HepG2 (cell line): ENCODE measurements at regions not wholly inside any gene's neighbourhood (a gene's known extent, or its start where the extent isn't known, plus 50 kb on each side); places are given as distances from the start of the nearest gene placed in this dataset.

Experiments used
- FOXA1 ChIP-seq, 2 experiments: fragments of 450-650 bp in 1 of 2; sonication (generic) in 1 of 2; formaldehyde crosslinking in 1 of 2; IDR thresholded peaks; 2 replicates each; pipeline versions ENCODE4 v1.4.0 to v1.6.1; 2016 to 2020; ENCODE audit warnings: missing genetic modification reagents in 1 of 2
- ZFX ChIP-seq: sonication (generic); formaldehyde crosslinking; IDR thresholded peaks from 2 replicates; pipeline ENCODE4 v1.4.0; 2020; ENCODE audit warnings: mild to moderate bottlenecking, low read depth, missing genetic modification reagents, moderate library complexity
- TF ChIP-seq, protein P1 (sequence below): sonication (generic); formaldehyde crosslinking; IDR thresholded peaks from 2 replicates; pipeline ENCODE4 v1.4.0; 2020; ENCODE audit warnings: missing genetic modification reagents

DNA sequence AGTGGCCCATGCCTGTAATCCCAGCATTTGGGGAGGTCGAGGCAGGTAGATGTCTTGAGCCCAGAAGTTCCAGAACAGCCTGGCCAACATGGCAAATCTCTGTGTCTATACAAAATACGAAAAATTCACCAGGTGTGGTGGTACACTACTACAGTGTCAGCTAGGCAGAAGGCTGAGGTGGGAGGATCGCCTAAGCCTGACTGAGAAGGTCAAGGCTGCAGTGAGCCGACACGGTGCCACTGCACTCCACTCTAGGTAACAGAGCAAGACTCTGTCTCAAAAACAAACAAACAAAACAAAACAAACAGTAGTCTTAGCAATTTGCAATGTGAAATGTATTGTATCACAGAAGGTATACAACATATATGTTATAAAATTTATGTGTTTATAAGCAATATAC is 348.0 kb downstream of the SEMA3D start:
- TF ChIP-seq, protein P1, sequence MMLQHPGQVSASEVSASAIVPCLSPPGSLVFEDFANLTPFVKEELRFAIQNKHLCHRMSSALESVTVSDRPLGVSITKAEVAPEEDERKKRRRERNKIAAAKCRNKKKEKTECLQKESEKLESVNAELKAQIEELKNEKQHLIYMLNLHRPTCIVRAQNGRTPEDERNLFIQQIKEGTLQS (CRISPR knock-in tag) = no peak
- no peak for TF ChIP-seq FOXA1 (IDR thresholded peaks at IDR 0.05)
- TF ChIP-seq FOXA1 (CRISPR knock-in tag; IDR thresholded peaks at IDR 0.05) = no peak
- TF ChIP-seq ZFX (CRISPR knock-in tag) = no peak
